Body of pancreas (tissue), 4 donors: ENCODE measurements at regions not wholly inside any gene's neighbourhood (a gene's known extent, or its start where the extent isn't known, plus 50 kb on each side); places are given as distances from the start of the nearest gene placed in this dataset.

Experiments
- ATAC-seq: fragments of 150-250 bp; one replicate; pipeline ENCODE4 v1.9.1; 2016
- DNase-seq, 4 donors: peaks; one replicate each; pipeline ENCODE4 v3.0.0-alpha.2; 2019
- H3K27ac ChIP-seq, 4 donors: fragments of 200-600 bp; sonication (generic); 1 replicate in 3 of 4; 2 replicates in 1 of 4; pipeline versions ENCODE4 v1.5.1 to v1.6.1; 2016 to 2019; ENCODE audit warnings: mild to moderate bottlenecking in 1 of 4, mixed read lengths in 1 of 4, moderate library complexity in 1 of 4
- H3K27me3 ChIP-seq, 2 donors: fragments of 200-600 bp; sonication (generic); one replicate each; pipeline ENCODE4 v1.6.0; 2016; ENCODE audit warnings: mild to moderate bottlenecking in 1 of 2
- H3K36me3 ChIP-seq, 2 donors: fragments of 200-600 bp; sonication (generic); replicated peaks in 1 of 2; 2 replicates each; pipeline ENCODE4 v1.5.1; 2016; ENCODE audit warnings: low read depth in 2 of 2; ENCODE audit not compliant: insufficient read depth in 1 of 2
- H3K4me1 ChIP-seq: fragments of 200-600 bp; sonication (generic); one replicate; pipeline ENCODE4 v1.6.0; 2016
- H3K4me3 ChIP-seq, 2 donors: fragments of 200-600 bp; sonication (generic); 1 replicate in 1 of 2; 2 replicates in 1 of 2; pipeline ENCODE4 v1.5.1; 2016 to 2019
- H3K9me3 ChIP-seq, 3 donors: fragments of 200-600 bp; sonication (generic); 1 replicate in 2 of 3; 2 replicates in 1 of 3; pipeline ENCODE4 v1.5.1; 2016
- POLR2A ChIP-seq, 3 donors: fragments of 450-650 bp; IDR thresholded peaks; one replicate each; pipeline ENCODE4 v1.6.1; 2016; ENCODE audit warnings: antibody characterized with exemption in 3 of 3, mild to moderate bottlenecking in 2 of 3
- WGBS, 2 donors: methylation state at CpG; one replicate each; pipeline ENCODE4 v1.1.5; 2017; 5-methylcytosine and 5-hydroxymethylcytosine counted together
- intact Hi-C: fragments of 100-400 bp; cut with DNase I; formaldehyde crosslinking; loops from one replicate; pipeline ENCODE4 v1.15.1; 2023
- TF ChIP-seq, protein P1 (sequence below), 7 experiments: fragments of 450-650 bp in 4 of 7; fragments of 200-600 bp in 3 of 7; sonication (generic) in 3 of 7; IDR thresholded peaks; one replicate each; pipeline ENCODE4 v1.5.1; 2016 to 2019; ENCODE audit warnings: antibody characterized with exemption in 7 of 7

DNA sequence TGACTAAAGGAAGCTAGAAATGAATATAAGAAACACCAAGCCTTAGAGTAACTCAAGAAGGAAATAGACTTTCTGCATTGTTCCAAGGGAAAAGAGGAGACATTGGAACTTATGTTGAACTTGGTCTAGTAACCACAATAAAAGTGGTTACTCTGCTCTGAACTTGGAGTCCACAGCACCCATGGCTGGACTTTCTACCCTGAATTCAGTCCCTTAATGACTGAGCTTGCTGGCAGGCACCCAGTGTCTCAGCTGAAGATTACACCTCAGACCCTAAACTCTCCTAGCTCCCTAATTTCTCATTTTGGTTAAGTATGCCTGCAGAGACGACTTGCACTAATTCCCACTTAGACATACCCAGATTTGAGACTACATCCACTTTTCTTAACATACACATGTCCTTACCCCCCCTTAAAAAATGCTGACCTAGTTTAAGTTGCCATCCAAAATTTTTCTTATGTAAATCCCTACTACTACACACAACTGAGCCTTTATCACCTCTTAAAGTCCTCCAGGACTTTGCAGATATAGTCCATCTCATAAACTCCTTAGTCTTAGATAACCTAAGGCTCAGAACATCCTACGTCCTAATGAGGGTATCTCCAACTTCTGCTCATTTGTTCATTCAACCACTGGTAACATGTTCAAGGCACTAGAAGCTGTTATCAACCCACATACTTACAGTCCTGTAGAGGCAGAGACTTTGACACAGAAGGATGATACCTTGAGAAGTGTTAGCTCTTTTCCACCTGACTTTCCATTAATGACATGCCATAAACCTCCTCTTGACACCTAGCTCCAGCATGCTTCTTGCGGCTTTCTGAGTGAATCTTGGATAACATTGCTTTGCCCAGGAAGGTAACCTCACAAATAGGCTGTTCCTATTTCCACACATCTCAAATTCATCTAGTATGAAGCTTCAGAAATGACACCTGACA, 129.8 kb downstream of the ALDH8A1 start:
- TF ChIP-seq, protein P1, sequence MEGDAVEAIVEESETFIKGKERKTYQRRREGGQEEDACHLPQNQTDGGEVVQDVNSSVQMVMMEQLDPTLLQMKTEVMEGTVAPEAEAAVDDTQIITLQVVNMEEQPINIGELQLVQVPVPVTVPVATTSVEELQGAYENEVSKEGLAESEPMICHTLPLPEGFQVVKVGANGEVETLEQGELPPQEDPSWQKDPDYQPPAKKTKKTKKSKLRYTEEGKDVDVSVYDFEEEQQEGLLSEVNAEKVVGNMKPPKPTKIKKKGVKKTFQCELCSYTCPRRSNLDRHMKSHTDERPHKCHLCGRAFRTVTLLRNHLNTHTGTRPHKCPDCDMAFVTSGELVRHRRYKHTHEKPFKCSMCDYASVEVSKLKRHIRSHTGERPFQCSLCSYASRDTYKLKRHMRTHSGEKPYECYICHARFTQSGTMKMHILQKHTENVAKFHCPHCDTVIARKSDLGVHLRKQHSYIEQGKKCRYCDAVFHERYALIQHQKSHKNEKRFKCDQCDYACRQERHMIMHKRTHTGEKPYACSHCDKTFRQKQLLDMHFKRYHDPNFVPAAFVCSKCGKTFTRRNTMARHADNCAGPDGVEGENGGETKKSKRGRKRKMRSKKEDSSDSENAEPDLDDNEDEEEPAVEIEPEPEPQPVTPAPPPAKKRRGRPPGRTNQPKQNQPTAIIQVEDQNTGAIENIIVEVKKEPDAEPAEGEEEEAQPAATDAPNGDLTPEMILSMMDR (IDR thresholded peaks at IDR 0.05): no peak
- no peak for TF ChIP-seq POLR2A (IDR thresholded peaks at IDR 0.05)
- no peak overlapping the region for H3K4me3 ChIP-seq
- H3K27me3 ChIP-seq: no peaks in the 10 kb centered on the region
- no peak for DNase-seq
- no peaks in the 10 kb centered on the region for H3K36me3 ChIP-seq
- no peak overlapping the region for H3K27ac ChIP-seq
- intact Hi-C loops: loop anchor here (5.0 to 10.0 kb wide), 2 partner anchors 175 to 668 kb away; no protein-coding TSS in a partner anchor
- 82 to 89% methylated on average over 3 of the region's 3 CpGs for WGBS, 2 donors
- H3K4me1 ChIP-seq: peaks cover 3% of the 10 kb centered on the region
- no peak for ATAC-seq
- H3K9me3 ChIP-seq: no peaks in the 10 kb centered on the region

DNA sequence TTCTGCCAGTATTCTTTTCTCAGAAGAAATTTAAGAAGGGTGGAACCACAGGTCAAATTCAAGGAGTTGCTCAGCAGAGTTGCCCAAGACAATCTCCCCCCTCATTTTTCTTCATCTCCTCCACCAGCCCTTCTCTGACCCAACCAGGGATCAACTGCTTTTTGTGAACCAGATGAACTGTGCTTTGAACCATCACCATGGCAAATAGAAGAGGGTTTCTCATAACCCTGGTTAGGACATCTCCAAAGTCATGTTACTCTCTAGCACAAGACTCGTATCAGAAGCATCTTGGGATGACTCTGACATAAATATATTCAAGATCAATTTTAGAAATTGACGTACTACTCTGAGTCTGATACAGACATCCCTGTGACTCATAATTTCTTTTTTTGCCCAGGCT, 130.7 kb downstream of the ALDH8A1 start:
- peaks cover 3% of the 10 kb centered on the region for H3K4me1 ChIP-seq
- ATAC-seq (no peak), DNase-seq (no peak)
- no peaks in the 10 kb centered on the region for H3K36me3 ChIP-seq
- no peaks in the 10 kb centered on the region for H3K9me3 ChIP-seq
- no peak overlapping the region for H3K27ac ChIP-seq
- H3K27me3 ChIP-seq: no peaks in the 10 kb centered on the region
- 81 to 93% methylated on average over 2 of the region's 2 CpGs for WGBS, 2 donors
- intact Hi-C loops: loop anchor here (10.0 kb wide), 1 partner anchor 174 kb away; no protein-coding TSS in a partner anchor
- no peak overlapping the region for H3K4me3 ChIP-seq
- TF ChIP-seq, protein P1 (IDR thresholded peaks at IDR 0.05): no peak

DNA sequence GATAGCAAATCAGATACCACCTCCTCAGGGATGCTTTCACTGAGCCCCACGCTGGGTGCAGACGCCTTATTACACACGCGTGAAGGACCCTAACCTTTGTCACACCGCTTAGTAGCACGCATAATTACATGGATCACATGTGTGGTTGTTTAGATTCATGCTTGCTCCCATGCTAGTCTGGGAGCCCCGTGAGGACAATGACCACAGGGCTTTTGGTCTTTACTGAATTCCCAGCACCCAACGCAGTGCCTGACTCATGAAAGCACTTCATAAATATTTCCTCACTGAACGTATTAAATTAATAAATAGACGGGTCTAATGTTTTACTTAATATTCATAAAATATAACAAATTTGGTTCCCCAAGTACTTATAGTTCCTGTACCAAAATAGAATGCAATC, 132.5 kb downstream of the ALDH8A1 start:
- WGBS, 2 donors: 79 to 91% methylated on average over 10 of the region's 10 CpGs
- no peaks in the 10 kb centered on the region for H3K9me3 ChIP-seq
- intact Hi-C loops: loop anchor here (10.0 kb wide), 1 partner anchor 173 kb away; no protein-coding TSS in a partner anchor

DNA sequence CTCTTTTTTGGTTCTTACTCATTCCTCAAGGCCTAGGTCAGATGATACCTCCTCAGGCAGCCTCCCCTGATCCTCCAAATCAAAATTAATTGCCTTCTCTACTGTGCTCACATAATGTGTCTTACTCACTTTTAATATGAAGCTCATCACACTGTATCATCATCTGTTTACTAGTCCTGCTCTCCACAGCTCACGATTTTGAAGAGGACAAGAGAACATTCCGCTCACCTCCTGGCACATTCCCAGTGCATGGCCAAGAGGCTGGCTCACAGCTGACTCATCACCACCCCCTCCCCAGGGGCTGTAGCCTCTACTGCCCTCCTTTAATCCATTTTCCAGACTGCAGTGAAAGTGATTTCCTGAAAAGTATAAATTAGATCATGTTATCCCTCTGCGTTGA, 133.1 kb downstream of the ALDH8A1 start:
- Histone ChIP-seq H3K4me3 (no peak overlapping the region), H3K27ac (no peak overlapping the region), H3K9me3 (no peaks in the 10 kb centered on the region), H3K36me3 (no peaks in the 10 kb centered on the region), H3K4me1 (peaks cover under 1% of the 10 kb centered on the region), H3K27me3 (no peaks in the 10 kb centered on the region)
- ATAC-seq (no peak), DNase-seq (no peak)
- TF ChIP-seq POLR2A (IDR thresholded peaks at IDR 0.05): no peak
- TF ChIP-seq, protein P1 (IDR thresholded peaks at IDR 0.05): no peak
- 79 to 83% methylated on average over 3 of the region's 3 CpGs for WGBS, 2 donors
- intact Hi-C loops: loop anchor here (10.0 kb wide), 1 partner anchor 172 kb away; no protein-coding TSS in a partner anchor

More for the DNA sequence above, 132.5 kb downstream of the ALDH8A1 start:
- DNase-seq: no peak
- Histone ChIP-seq H3K27ac (no peak overlapping the region), H3K4me3 (no peak overlapping the region), H3K4me1 (peaks cover 3% of the 10 kb centered on the region), H3K36me3 (no peaks in the 10 kb centered on the region), H3K27me3 (no peaks in the 10 kb centered on the region)
- TF ChIP-seq POLR2A (IDR thresholded peaks at IDR 0.05): no peak
- ATAC-seq: no peak

DNA sequence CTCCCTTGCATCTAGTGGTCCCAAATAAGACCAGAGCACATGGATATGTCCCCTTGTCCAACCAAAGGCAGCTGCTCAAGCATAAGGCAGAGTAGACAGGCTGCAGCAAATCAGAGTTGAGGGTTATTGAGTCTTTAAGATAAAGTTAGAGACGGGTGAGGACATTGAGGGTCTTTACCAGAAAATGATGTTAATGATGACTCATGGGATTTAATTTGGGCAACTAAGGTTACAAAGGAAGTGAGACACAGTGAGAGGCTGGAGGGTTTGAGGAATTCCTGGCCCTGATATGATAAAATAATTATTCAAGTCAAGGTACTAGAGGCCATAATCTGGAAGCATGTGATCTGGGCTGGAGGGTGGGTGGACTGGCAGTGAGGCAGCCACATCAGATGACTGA, 133.6 kb downstream of the ALDH8A1 start:
- ATAC-seq: no peak
- DNase-seq: no peak
- intact Hi-C loops: loop anchor here (10.0 kb wide), 1 partner anchor 171 kb away; no protein-coding TSS in a partner anchor
- WGBS, 2 donors: 0 to 48% methylated on average over 1 of the region's 1 CpG
- H3K36me3 ChIP-seq: no peaks in the 10 kb centered on the region
- H3K9me3 ChIP-seq: no peaks in the 10 kb centered on the region
- no peak overlapping the region for H3K27ac ChIP-seq
- H3K27me3 ChIP-seq: no peaks in the 10 kb centered on the region
- H3K4me1 ChIP-seq: no peaks in the 10 kb centered on the region
- H3K4me3 ChIP-seq: no peak overlapping the region
- TF ChIP-seq, protein P1 (IDR thresholded peaks at IDR 0.05): no peak
- TF ChIP-seq POLR2A (IDR thresholded peaks at IDR 0.05): no peak
